ENCODE measurements at regions not wholly inside any gene's neighbourhood (a gene's known extent, or its start where the extent isn't known, plus 50 kb on each side); places are given as distances from the start of the nearest gene placed in this dataset.

DNA sequence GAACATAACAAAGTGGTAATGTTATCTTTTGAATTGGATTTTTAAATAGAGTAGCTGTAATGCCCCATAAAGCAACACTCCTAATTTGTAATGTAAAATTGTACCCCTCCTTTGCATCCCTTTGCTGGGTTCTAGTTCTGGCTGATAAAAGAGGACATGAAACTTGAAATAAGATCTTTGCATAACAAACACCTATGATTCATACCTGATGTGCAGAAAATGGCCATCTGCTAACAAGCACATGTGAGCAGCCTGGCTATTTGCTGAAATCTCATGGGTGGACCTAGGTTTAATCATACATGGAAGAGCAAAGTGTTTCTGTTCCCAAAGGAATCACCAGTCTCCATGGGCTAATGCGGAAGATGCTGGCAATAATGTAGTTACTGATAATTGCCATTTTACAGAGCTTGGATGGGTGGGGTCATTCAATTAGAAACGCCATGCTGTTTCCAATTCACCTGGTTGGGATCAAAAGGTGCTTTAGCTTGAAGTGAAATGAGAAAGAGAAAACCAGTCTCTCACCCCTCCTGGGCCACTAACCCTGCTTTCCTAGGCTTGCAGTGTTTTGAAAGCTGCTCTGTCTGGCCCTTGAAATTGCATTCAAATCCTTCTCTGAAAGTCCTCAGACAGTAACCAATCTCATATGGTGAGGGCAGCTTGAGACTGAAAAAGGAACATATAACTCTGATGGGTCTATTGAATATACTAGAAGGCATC, 585.1 kb downstream of the TLE4 start:
- TF ChIP-seq, protein P1, sequence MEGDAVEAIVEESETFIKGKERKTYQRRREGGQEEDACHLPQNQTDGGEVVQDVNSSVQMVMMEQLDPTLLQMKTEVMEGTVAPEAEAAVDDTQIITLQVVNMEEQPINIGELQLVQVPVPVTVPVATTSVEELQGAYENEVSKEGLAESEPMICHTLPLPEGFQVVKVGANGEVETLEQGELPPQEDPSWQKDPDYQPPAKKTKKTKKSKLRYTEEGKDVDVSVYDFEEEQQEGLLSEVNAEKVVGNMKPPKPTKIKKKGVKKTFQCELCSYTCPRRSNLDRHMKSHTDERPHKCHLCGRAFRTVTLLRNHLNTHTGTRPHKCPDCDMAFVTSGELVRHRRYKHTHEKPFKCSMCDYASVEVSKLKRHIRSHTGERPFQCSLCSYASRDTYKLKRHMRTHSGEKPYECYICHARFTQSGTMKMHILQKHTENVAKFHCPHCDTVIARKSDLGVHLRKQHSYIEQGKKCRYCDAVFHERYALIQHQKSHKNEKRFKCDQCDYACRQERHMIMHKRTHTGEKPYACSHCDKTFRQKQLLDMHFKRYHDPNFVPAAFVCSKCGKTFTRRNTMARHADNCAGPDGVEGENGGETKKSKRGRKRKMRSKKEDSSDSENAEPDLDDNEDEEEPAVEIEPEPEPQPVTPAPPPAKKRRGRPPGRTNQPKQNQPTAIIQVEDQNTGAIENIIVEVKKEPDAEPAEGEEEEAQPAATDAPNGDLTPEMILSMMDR (IDR thresholded peaks at IDR 0.05) = no peak
- TF ChIP-seq POLR2A (IDR thresholded peaks at IDR 0.05) = no peak

Measured in body of pancreas (tissue), 4 donors.